PC-9 (cell line): ENCODE measurements at regions not wholly inside any gene's neighbourhood (a gene's known extent, or its start where the extent isn't known, plus 50 kb on each side); places are given as distances from the start of the nearest gene placed in this dataset.

Source experiments
- BruUV-seq: library from RNA; stranded (reverse); fragments of 400-500 nt; replicated peaks from 2 replicates; lab custom pipeline; 2021; lab: Mats Ljungman, UMichigan
- CTCF ChIA-PET: fragments of 300-600 bp; sonication (Branson Sonifier 250); formaldehyde crosslinking; loops from one replicate; lab custom pipeline; 2022; ENCODE audit warnings: antibody characterized with exemption; lab: Charles Lee
- POLR2A ChIA-PET: fragments of 300-600 bp; sonication (Branson Sonifier 250); formaldehyde crosslinking; loops from one replicate; lab custom pipeline; 2022; ENCODE audit warnings: antibody characterized with exemption; ENCODE audit not compliant: unreplicated experiment; lab: Charles Lee
- DNase-seq, 2 experiments: peaks; one replicate each; pipeline versions ENCODE4 v3.0.0 to v3.0.0-alpha.2; 2015 to 2022; ENCODE audit warnings: mixed read lengths in 1 of 2
- H2AFZ ChIP-seq: fragments of 200-600 bp; sonication (generic); 2 replicates; pipeline ENCODE4 v1.8.1; 2017; ENCODE audit warnings: antibody characterized with exemption
- H3F3A ChIP-seq: fragments of 200-600 bp; sonication (generic); 2 replicates; pipeline ENCODE4 v1.8.1; 2017; ENCODE audit warnings: antibody characterized with exemption, mild to moderate bottlenecking, low read depth; ENCODE audit not compliant: insufficient read depth
- H3K27ac ChIP-seq: fragments of 200-600 bp; sonication (generic); 2 replicates; pipeline ENCODE4 v1.6.1; 2016; ENCODE audit warnings: mixed run types
- H3K27me3 ChIP-seq: fragments of 200-600 bp; sonication (generic); 2 replicates; pipeline ENCODE4 v1.6.1; 2016; ENCODE audit warnings: low read depth, mixed run types; ENCODE audit not compliant: insufficient read depth
- H3K36me3 ChIP-seq: fragments of 200-600 bp; sonication (generic); 2 replicates; pipeline ENCODE4 v1.6.1; 2016; ENCODE audit warnings: low read depth, mixed run types
- H3K4me1 ChIP-seq: fragments of 200-600 bp; sonication (generic); replicated peaks from 2 replicates; pipeline ENCODE4 v1.6.1; 2016; ENCODE audit warnings: mixed run types; ENCODE audit not compliant: insufficient read depth
- H3K4me2 ChIP-seq: fragments of 200-600 bp; sonication (generic); 2 replicates; pipeline ENCODE4 v1.6.1; 2017; ENCODE audit warnings: mixed run types
- H3K4me3 ChIP-seq: fragments of 200-600 bp; sonication (generic); 2 replicates; pipeline ENCODE4 v1.6.1; 2016; ENCODE audit warnings: mixed run types
- H3K79me2 ChIP-seq: fragments of 200-600 bp; sonication (generic); 2 replicates; pipeline ENCODE4 v1.6.1; 2017; ENCODE audit warnings: low read depth, mixed run types
- H3K9me2 ChIP-seq: fragments of 200-600 bp; sonication (generic); 2 replicates; pipeline ENCODE4 v1.8.1; 2017; ENCODE audit warnings: mild to moderate bottlenecking; ENCODE audit not compliant: insufficient read depth
- H3K9me3 ChIP-seq: fragments of 200-600 bp; sonication (generic); 2 replicates; pipeline ENCODE4 v1.8.1; 2016; ENCODE audit warnings: low read depth; ENCODE audit not compliant: insufficient read depth
- H4K20me1 ChIP-seq: fragments of 200-600 bp; sonication (generic); 2 replicates; pipeline ENCODE4 v1.8.1; 2017; ENCODE audit not compliant: insufficient read depth
- CTCF ChIP-seq: fragments of 200-600 bp; sonication (generic); conservative IDR thresholded peaks from 2 replicates; pipeline ENCODE4 v1.6.1; 2017; ENCODE audit warnings: mixed run types, antibody characterized with exemption, mild to moderate bottlenecking, moderate library complexity
- EZH2 ChIP-seq: fragments of 200-600 bp; sonication (generic); IDR thresholded peaks from 2 replicates; pipeline ENCODE4 v1.8.0; 2017; ENCODE audit warnings: antibody characterized with exemption, low read depth
- intact Hi-C: fragments of 100-400 bp; cut with micrococcal nuclease; formaldehyde crosslinking; loops from one replicate; pipeline ENCODE4 v1.10.0; 2022; ENCODE audit not compliant: unreplicated experiment

GRCh38 chr11:133738624-133739023 lies 106.7 kb downstream of the SPATA19 start:
- Histone ChIP-seq H3K4me3 (no peak overlapping the region), H3K36me3 (no peaks in the 10 kb centered on the region), H3F3A (no peaks in the 10 kb centered on the region), H3K27ac (no peak overlapping the region), H3K9me2 (no peaks in the 10 kb centered on the region), H4K20me1 (no peaks in the 10 kb centered on the region), H3K9me3 (no peaks in the 10 kb centered on the region), H3K4me1 (no peaks in the 10 kb centered on the region), H3K27me3 (no peaks in the 10 kb centered on the region; the same call in 1 of the 2 replicates), H3K4me2 (no peak overlapping the region), H3K79me2 (no peaks in the 10 kb centered on the region), H2AFZ (no peak overlapping the region)
- no peak for DNase-seq
- no TSS peak for BruUV-seq
- ChIA-PET CTCF (no interaction called here), POLR2A (no interaction called here)
- no peak for TF ChIP-seq EZH2
- TF ChIP-seq CTCF: no peak
- intact Hi-C loops: no loop called here

GRCh38 chr11:133733631-133734030 lies 111.7 kb downstream of the SPATA19 start:
- Histone ChIP-seq H3K4me1 (no peaks in the 10 kb centered on the region), H3K4me3 (no peak overlapping the region), H3K36me3 (no peaks in the 10 kb centered on the region), H3F3A (no peaks in the 10 kb centered on the region), H3K4me2 (no peak overlapping the region), H4K20me1 (no peaks in the 10 kb centered on the region), H2AFZ (no peak overlapping the region), H3K9me3 (no peaks in the 10 kb centered on the region), H3K27me3 (peaks cover 22% of the 10 kb centered on the region), H3K27ac (no peak overlapping the region), H3K79me2 (no peaks in the 10 kb centered on the region), H3K9me2 (no peaks in the 10 kb centered on the region)
- TF ChIP-seq CTCF (no peak), EZH2 (no peak)
- BruUV-seq: no TSS peak
- intact Hi-C loops: no loop called here
- no peak for DNase-seq
- POLR2A ChIA-PET: no interaction called here
- CTCF ChIA-PET: no interaction called here

- no peak overlapping the region for H2AFZ ChIP-seq
- BruUV-seq: no TSS peak
- intact Hi-C loops: no loop called here
- H3K27me3 ChIP-seq: peaks cover 22% of the 10 kb centered on the region
- no peak overlapping the region for H3K27ac ChIP-seq
- H3K4me2 ChIP-seq: no peak overlapping the region
- H3K36me3 ChIP-seq: no peaks in the 10 kb centered on the region
- H3K4me1 ChIP-seq: no peaks in the 10 kb centered on the region
- TF ChIP-seq CTCF: no peak
- no peaks in the 10 kb centered on the region for H3K9me2 ChIP-seq
- ChIA-PET CTCF (no interaction called here), POLR2A (no interaction called here)
- H3K9me3 ChIP-seq: no peaks in the 10 kb centered on the region
- DNase-seq: no peak
- H3K4me3 ChIP-seq: no peak overlapping the region
- H3F3A ChIP-seq: no peaks in the 10 kb centered on the region
- no peaks in the 10 kb centered on the region for H4K20me1 ChIP-seq
- no peaks in the 10 kb centered on the region for H3K79me2 ChIP-seq
Measured at GRCh38 chr11:133732109-133732674, 113.1 kb downstream of the SPATA19 start.
